GM12865 (cell line): ENCODE measurements at regions not wholly inside any gene's neighbourhood (a gene's known extent, or its start where the extent isn't known, plus 50 kb on each side); places are given as distances from the start of the nearest gene placed in this dataset.

Source experiments
- DNase-seq: peaks from one replicate; pipeline ENCODE4 v3.0.0; 2010; ENCODE audit warnings: low read depth
- H3K4me3 ChIP-seq: 2 replicates; pipeline ENCODE4 v1.5.1; 2011; ENCODE audit warnings: mild to moderate bottlenecking, low read depth, low read length, control low read depth
- CTCF ChIP-seq: IDR thresholded peaks from 2 replicates; pipeline ENCODE4 v1.5.1; 2011; ENCODE audit warnings: low read length, control low read depth, low read depth, inconsistent platforms; ENCODE audit not compliant: insufficient read depth; ENCODE audit errors: missing control alignments

GRCh38 chr2:67212203-67212602, 184.9 kb upstream of the ETAA1 start:
- no peak for DNase-seq
- no peak for TF ChIP-seq CTCF
- H3K4me3 ChIP-seq = no peak overlapping the region

GRCh38 chr2:67213270-67213670, 183.9 kb upstream of the ETAA1 start:
- no peak overlapping the region for H3K4me3 ChIP-seq
- no peak for TF ChIP-seq CTCF
- no peak for DNase-seq

GRCh38 chr2:67213677-67214402, 183.3 kb upstream of the ETAA1 start:
- no peak for DNase-seq
- no peak overlapping the region for H3K4me3 ChIP-seq
- no peak for TF ChIP-seq CTCF

DNA sequence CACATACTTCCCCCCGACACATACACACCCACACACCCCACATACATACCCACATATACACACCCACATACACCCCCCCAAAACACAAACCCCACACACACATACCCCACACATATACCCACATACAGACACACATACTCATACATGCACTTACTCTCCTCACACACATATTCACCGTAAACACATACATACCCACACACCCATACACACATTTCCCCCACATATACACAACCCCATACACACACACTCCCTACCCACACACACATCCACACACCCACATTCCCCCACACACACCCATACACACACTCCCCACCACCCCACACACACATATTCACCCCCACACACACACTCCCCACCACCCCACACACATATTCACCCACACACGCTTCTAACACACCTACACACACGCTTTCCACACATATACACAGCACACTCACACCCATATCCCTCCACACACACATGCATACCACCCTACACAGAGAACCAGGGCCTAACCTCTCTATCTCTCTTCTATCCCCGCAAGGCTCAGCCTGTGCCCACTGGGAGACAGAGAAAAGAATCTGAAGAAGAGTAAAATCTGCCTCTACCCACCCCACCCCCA, 182.4 kb upstream of the ETAA1 start:
- no peak overlapping the region for H3K4me3 ChIP-seq
- TF ChIP-seq CTCF = no peak
- no peak for DNase-seq

GRCh38 chr2:67215214-67216055, 181.7 kb upstream of the ETAA1 start:
- TF ChIP-seq CTCF = peak; percentile 27
- DNase-seq = peak; percentile 6
- H3K4me3 ChIP-seq = no peak overlapping the region

DNA sequence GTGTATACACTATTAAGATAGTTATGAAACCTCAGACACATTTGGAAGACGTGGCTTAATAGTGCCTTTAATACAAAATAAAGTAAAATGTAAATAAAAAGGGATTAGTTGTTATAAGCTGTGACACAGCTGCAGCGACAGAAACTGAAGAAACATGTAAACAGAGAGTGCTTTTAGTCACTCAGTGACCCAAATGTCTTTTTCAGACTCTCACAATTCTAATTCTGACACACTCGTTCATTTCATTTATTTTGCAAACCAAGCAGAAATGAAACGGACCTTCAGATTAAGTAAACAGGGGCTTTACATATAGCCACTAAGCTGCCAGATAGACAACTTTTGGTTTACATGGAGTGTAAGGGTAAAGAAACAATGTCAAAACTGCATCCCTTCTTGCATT, 181.0 kb upstream of the ETAA1 start:
- DNase-seq = no peak
- H3K4me3 ChIP-seq = no peak overlapping the region
- no peak for TF ChIP-seq CTCF
